ENCODE measurements at regions not wholly inside any gene's neighbourhood (a gene's known extent, or its start where the extent isn't known, plus 50 kb on each side); places are given as distances from the start of the nearest gene placed in this dataset.
"Not testable (repeated sequence)": the region's sequence is repeated elsewhere in the genome, so short reads cannot be mapped to it uniquely, and the experiment has no call there.

DNA sequence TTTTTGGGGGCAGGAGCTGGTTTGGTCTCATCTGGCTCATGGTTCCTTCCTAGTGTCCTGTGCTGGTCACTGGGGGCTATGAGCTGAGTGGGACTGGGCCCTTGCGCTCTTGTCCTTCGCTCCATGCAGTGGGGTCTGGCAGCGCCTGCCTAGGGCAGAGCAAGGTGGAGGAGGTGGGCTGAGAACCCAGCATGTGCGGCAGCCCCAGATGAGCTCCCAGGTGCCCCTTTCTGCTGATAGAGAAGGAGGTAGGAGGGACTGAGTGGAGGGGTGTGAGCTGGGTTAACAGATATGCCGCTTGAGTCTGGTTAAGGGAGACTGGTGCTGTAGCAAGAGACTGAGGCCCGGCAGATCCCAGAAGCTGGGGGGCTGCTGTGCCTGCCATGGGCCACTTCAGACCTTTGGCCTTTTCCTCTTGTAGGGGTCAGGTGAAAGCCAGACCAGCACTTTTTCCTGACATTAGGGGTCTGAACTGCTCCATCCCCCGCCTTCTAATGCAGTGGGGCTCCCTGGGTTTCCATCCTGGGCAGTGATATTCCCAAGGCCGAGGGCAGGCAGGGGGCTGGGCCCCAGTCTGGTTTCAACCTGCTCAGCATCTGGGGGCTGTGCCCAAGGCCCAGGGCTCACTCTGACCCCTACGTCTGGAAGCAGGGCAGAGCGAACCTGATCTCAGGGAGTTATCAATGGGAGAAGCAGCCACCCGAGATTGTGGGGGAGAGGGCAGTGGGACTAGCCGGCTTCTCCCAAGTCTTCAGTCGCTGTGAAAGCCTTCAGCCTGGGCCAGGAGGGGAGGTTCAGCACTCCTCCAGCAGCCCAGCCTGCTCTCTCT lies 62.9 kb upstream of the PRR23C start:
- ATAC-seq (no peak), DNase-seq (peak; percentile 60)
- TF ChIP-seq CTCF (IDR thresholded peaks at IDR 0.05), result no peak
- Histone ChIP-seq H3K27me3 (no peaks in the 10 kb centered on the region), H3K36me3 (no peaks in the 10 kb centered on the region), H3K9me3 (no peaks in the 10 kb centered on the region), H3K27ac (no peak overlapping the region), H3K4me1 (no peaks in the 10 kb centered on the region), H3K4me3 (no peak overlapping the region)
- intact Hi-C loops (cut with DNase I), result no loop called here

GRCh38 chr3:139108253-139108969 lies 63.7 kb upstream of the PRR23C start:
- ATAC-seq (no peak), DNase-seq (no peak)
- Histone ChIP-seq H3K9me3 (no peaks in the 10 kb centered on the region), H3K4me3 (no peak overlapping the region), H3K27me3 (no peaks in the 10 kb centered on the region), H3K36me3 (no peaks in the 10 kb centered on the region), H3K4me1 (no peaks in the 10 kb centered on the region), H3K27ac (no peak overlapping the region)
- intact Hi-C loops (cut with DNase I), result no loop called here
- no peak for TF ChIP-seq CTCF (IDR thresholded peaks at IDR 0.05)

DNA sequence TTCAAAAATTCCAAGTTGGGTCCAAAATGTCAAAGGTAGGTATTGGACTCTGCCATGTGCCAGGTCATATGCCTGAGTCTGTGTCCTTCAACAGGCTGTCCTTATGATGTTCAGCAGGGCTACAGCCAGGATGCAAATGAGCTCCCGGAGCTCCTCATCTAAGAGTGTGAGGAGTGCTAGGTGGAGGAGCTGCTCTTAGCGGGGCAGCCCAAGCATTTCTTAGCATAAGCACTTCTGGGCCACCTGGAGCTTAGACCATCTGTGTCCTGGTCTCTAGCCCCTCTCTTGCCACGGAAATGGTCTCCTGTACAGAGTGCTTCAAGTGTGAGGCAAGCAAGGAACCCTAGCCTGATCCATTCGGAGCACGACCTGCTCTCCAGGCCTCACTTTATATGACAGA lies 64.6 kb upstream of the PRR23C start:
- Histone ChIP-seq H3K36me3 (no peaks in the 10 kb centered on the region), H3K9me3 (no peaks in the 10 kb centered on the region), H3K4me1 (no peaks in the 10 kb centered on the region), H3K27ac (no peak overlapping the region), H3K27me3 (no peaks in the 10 kb centered on the region), H3K4me3 (no peak overlapping the region)
- TF ChIP-seq CTCF (IDR thresholded peaks at IDR 0.05), result no peak
- intact Hi-C loops (cut with DNase I), result no loop called here
- no peak for DNase-seq
- ATAC-seq, result no peak

DNA sequence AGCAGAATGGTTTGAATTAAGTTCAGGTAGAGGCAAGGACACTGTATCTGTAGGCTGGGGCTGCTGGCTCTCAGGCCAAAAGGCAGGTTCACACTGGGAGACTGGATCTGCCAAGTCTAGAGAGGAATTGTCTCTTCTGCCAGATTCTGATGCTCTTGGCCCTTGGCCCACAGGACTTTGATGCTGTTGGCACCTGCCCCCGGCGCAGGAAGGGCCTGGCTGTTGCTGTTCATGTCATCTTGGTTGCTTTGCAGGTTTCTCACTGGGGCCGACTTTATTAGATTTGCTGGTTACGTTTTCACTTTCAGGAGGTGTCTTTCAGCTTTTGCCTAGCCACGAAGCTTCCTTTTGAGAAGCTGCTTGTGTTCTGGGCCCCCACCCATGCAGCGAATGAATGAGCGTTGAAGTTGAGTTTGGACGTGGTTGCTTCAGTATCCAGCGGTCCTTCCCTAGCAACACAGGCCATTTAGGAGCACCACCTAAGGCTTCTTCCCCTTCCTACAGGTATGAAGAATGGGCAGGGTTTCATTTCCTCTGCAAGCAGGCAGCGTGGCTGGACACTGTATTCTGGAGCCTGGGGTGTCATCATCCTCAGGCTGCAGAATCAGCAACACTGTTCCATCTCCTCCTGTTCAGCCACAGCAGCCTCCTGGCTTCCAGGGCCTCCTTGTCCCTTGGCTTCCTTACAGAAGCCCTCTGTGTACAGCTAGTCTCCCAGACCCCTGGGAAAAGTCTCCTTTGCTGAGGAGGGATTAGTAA lies 65.6 kb upstream of the PRR23C start:
- Histone ChIP-seq H3K27me3 (no peaks in the 10 kb centered on the region), H3K9me3 (no peaks in the 10 kb centered on the region), H3K27ac (no peak overlapping the region), H3K36me3 (no peaks in the 10 kb centered on the region), H3K4me3 (no peak overlapping the region), H3K4me1 (no peaks in the 10 kb centered on the region)
- no peak for TF ChIP-seq CTCF (IDR thresholded peaks at IDR 0.05)
- no peak for DNase-seq
- intact Hi-C loops (cut with DNase I), result no loop called here
- ATAC-seq, result no peak

- H3K9me3 ChIP-seq; H3K4me3 ChIP-seq; H3K27me3 ChIP-seq; H3K4me1 ChIP-seq; H3K36me3 ChIP-seq; DNase-seq; intact Hi-C loops (cut with DNase I); H3K27ac ChIP-seq; ATAC-seq: not testable (repeated sequence)
Observed at GRCh38 chr3:139110929-139111328, 66.2 kb upstream of the PRR23C start.

All from upper lobe of right lung (tissue), 1 donor.